ENCODE measurements at regions not wholly inside any gene's neighbourhood (a gene's known extent, or its start where the extent isn't known, plus 50 kb on each side); places are given as distances from the start of the nearest gene placed in this dataset.

- Mint-ChIP-seq H3K27ac (no peak overlapping the region), H3K9me3 (peaks cover 2% of the 10 kb centered on the region), H3K27me3 (no peaks in the 10 kb centered on the region), H3K36me3 (peaks cover 3% of the 10 kb centered on the region), H3K4me1 (no peaks in the 10 kb centered on the region), H3K4me3 (no peak overlapping the region)
- DNase-seq (ENCODE audit: low spot score in 2 of 2) (no peak), ATAC-seq (ENCODE audit: low read depth) (no peak)
Observed at GRCh38 chrX:42725196-42725595, 52.8 kb downstream of the PPP1R2C start.

GRCh38 chrX:42720209-42720608 is 57.8 kb downstream of the PPP1R2C start:
- ATAC-seq (ENCODE audit: low read depth) (peak; percentile 82), DNase-seq (ENCODE audit: low spot score in 2 of 2) (peak in 1 of 2 donors; percentile 0)
- H3K27ac Mint-ChIP-seq, result peak overlapping the region; percentile 80

GRCh38 chrX:42715701-42716262 is 62.2 kb downstream of the PPP1R2C start:
- peak overlapping the region; percentile 72 for H3K27ac Mint-ChIP-seq
- peaks cover 9% of the 10 kb centered on the region for H3K4me1 Mint-ChIP-seq
- H3K9me3 Mint-ChIP-seq, result no peaks in the 10 kb centered on the region
- ATAC-seq (ENCODE audit: low read depth) (no peak), DNase-seq (ENCODE audit: low spot score in 2 of 2) (no peak)
- H3K27me3 Mint-ChIP-seq, result no peaks in the 10 kb centered on the region
- no peaks in the 10 kb centered on the region for H3K36me3 Mint-ChIP-seq
- no peak overlapping the region for H3K4me3 Mint-ChIP-seq

More at GRCh38 chrX:42720209-42720608, 57.8 kb downstream of the PPP1R2C start:
- Mint-ChIP-seq H3K27me3 (no peaks in the 10 kb centered on the region), H3K9me3 (no peaks in the 10 kb centered on the region), H3K4me3 (no peak overlapping the region), H3K4me1 (peaks cover 9% of the 10 kb centered on the region), H3K36me3 (no peaks in the 10 kb centered on the region)

- H3K4me3 Mint-ChIP-seq, result no peak overlapping the region
- DNase-seq (ENCODE audit: low spot score in 2 of 2) (peak in 1 of 2 donors; percentile 0), ATAC-seq (ENCODE audit: low read depth) (peak; percentile 61)
Observed at GRCh38 chrX:42714981-42715700, 62.8 kb downstream of the PPP1R2C start.

GRCh38 chrX:42710452-42710851 is 67.5 kb downstream of the PPP1R2C start:
- H3K4me3 Mint-ChIP-seq, result no peak overlapping the region
- H3K36me3 Mint-ChIP-seq, result no peaks in the 10 kb centered on the region
- ATAC-seq (ENCODE audit: low read depth), result no peak
- no peak overlapping the region for H3K27ac Mint-ChIP-seq
- no peaks in the 10 kb centered on the region for H3K27me3 Mint-ChIP-seq
- DNase-seq (ENCODE audit: low spot score in 2 of 2), result no peak
- H3K9me3 Mint-ChIP-seq, result no peaks in the 10 kb centered on the region
- H3K4me1 Mint-ChIP-seq, result peaks cover 5% of the 10 kb centered on the region

More at GRCh38 chrX:42714981-42715700, 62.8 kb downstream of the PPP1R2C start:
- Mint-ChIP-seq H3K4me1 (peaks cover 9% of the 10 kb centered on the region), H3K27me3 (no peaks in the 10 kb centered on the region), H3K36me3 (no peaks in the 10 kb centered on the region), H3K27ac (peak overlapping the region; percentile 72), H3K9me3 (no peaks in the 10 kb centered on the region)

- Mint-ChIP-seq H3K27ac (no peak overlapping the region), H3K9me3 (no peaks in the 10 kb centered on the region), H3K27me3 (no peaks in the 10 kb centered on the region), H3K36me3 (no peaks in the 10 kb centered on the region), H3K4me3 (no peak overlapping the region), H3K4me1 (peaks cover 5% of the 10 kb centered on the region)
- ATAC-seq (ENCODE audit: low read depth) (no peak), DNase-seq (ENCODE audit: low spot score in 2 of 2) (no peak)
Observed at GRCh38 chrX:42708222-42708621, 69.7 kb downstream of the PPP1R2C start.

- no peak for ATAC-seq (ENCODE audit: low read depth)
- no peak for DNase-seq (ENCODE audit: low spot score in 2 of 2)
- Mint-ChIP-seq H3K27ac (no peak overlapping the region), H3K4me1 (peaks cover 5% of the 10 kb centered on the region), H3K36me3 (no peaks in the 10 kb centered on the region), H3K27me3 (no peaks in the 10 kb centered on the region), H3K9me3 (no peaks in the 10 kb centered on the region), H3K4me3 (no peak overlapping the region)
Observed at GRCh38 chrX:42707742-42708141, 70.2 kb downstream of the PPP1R2C start.

GRCh38 chrX:42704454-42704853 is 73.5 kb downstream of the PPP1R2C start:
- peaks cover 5% of the 10 kb centered on the region for H3K4me1 Mint-ChIP-seq
- H3K9me3 Mint-ChIP-seq, result no peaks in the 10 kb centered on the region
- H3K4me3 Mint-ChIP-seq, result no peak overlapping the region
- H3K27ac Mint-ChIP-seq, result no peak overlapping the region
- H3K36me3 Mint-ChIP-seq, result no peaks in the 10 kb centered on the region
- no peaks in the 10 kb centered on the region for H3K27me3 Mint-ChIP-seq
- ATAC-seq (ENCODE audit: low read depth) (no peak), DNase-seq (ENCODE audit: low spot score in 2 of 2) (no peak)

- no peaks in the 10 kb centered on the region for H3K27me3 Mint-ChIP-seq
- peaks cover 5% of the 10 kb centered on the region for H3K4me1 Mint-ChIP-seq
- ATAC-seq (ENCODE audit: low read depth), result no peak
- no peaks in the 10 kb centered on the region for H3K9me3 Mint-ChIP-seq
- H3K27ac Mint-ChIP-seq, result no peak overlapping the region
- H3K36me3 Mint-ChIP-seq, result no peaks in the 10 kb centered on the region
- no peak for DNase-seq (ENCODE audit: low spot score in 2 of 2)
- no peak overlapping the region for H3K4me3 Mint-ChIP-seq
Observed at GRCh38 chrX:42697544-42697943, 80.4 kb downstream of the PPP1R2C start.

GRCh38 chrX:42696536-42697124 is 81.3 kb downstream of the PPP1R2C start:
- no peak overlapping the region for H3K27ac Mint-ChIP-seq
- no peaks in the 10 kb centered on the region for H3K9me3 Mint-ChIP-seq

GRCh38 chrX:42695800-42696358 is 82.1 kb downstream of the PPP1R2C start:
- H3K36me3 Mint-ChIP-seq, result no peaks in the 10 kb centered on the region
- no peak for DNase-seq (ENCODE audit: low spot score in 2 of 2)
- H3K4me3 Mint-ChIP-seq, result no peak overlapping the region
- H3K27me3 Mint-ChIP-seq, result no peaks in the 10 kb centered on the region
- H3K9me3 Mint-ChIP-seq, result no peaks in the 10 kb centered on the region
- H3K4me1 Mint-ChIP-seq, result peaks cover 5% of the 10 kb centered on the region
- ATAC-seq (ENCODE audit: low read depth), result no peak
- no peak overlapping the region for H3K27ac Mint-ChIP-seq

More at GRCh38 chrX:42696536-42697124, 81.3 kb downstream of the PPP1R2C start:
- no peak for DNase-seq (ENCODE audit: low spot score in 2 of 2)
- Mint-ChIP-seq H3K4me1 (peaks cover 5% of the 10 kb centered on the region), H3K36me3 (no peaks in the 10 kb centered on the region), H3K4me3 (no peak overlapping the region), H3K27me3 (no peaks in the 10 kb centered on the region)
- ATAC-seq (ENCODE audit: low read depth), result no peak

GRCh38 chrX:42694260-42694815 is 83.6 kb downstream of the PPP1R2C start:
- H3K9me3 Mint-ChIP-seq, result no peaks in the 10 kb centered on the region
- no peak for ATAC-seq (ENCODE audit: low read depth)

GRCh38 chrX:42691196-42691595 is 86.8 kb downstream of the PPP1R2C start:
- H3K9me3 Mint-ChIP-seq, result no peaks in the 10 kb centered on the region
- no peak for DNase-seq (ENCODE audit: low spot score in 2 of 2)
- H3K27me3 Mint-ChIP-seq, result no peaks in the 10 kb centered on the region
- no peaks in the 10 kb centered on the region for H3K36me3 Mint-ChIP-seq
- H3K27ac Mint-ChIP-seq, result no peak overlapping the region
- no peak overlapping the region for H3K4me3 Mint-ChIP-seq
- ATAC-seq (ENCODE audit: low read depth), result no peak
- H3K4me1 Mint-ChIP-seq, result peaks cover 4% of the 10 kb centered on the region

More at GRCh38 chrX:42694260-42694815, 83.6 kb downstream of the PPP1R2C start:
- Mint-ChIP-seq H3K27ac (peak overlapping the region; percentile 41), H3K4me3 (no peak overlapping the region), H3K36me3 (no peaks in the 10 kb centered on the region), H3K27me3 (no peaks in the 10 kb centered on the region), H3K4me1 (peaks cover 5% of the 10 kb centered on the region)
- no peak for DNase-seq (ENCODE audit: low spot score in 2 of 2)

GRCh38 chrX:42686706-42687105 is 91.3 kb downstream of the PPP1R2C start:
- DNase-seq (ENCODE audit: low spot score in 2 of 2), result no peak
- Mint-ChIP-seq H3K27ac (no peak overlapping the region), H3K36me3 (no peaks in the 10 kb centered on the region), H3K4me3 (no peak overlapping the region), H3K9me3 (no peaks in the 10 kb centered on the region), H3K27me3 (no peaks in the 10 kb centered on the region), H3K4me1 (peaks cover 2% of the 10 kb centered on the region)
- ATAC-seq (ENCODE audit: low read depth), result no peak

All from memory B cell (primary cell).